ENCODE measurements at regions not wholly inside any gene's neighbourhood (a gene's known extent, or its start where the extent isn't known, plus 50 kb on each side); places are given as distances from the start of the nearest gene placed in this dataset.

- TF ChIP-seq CTCF (IDR thresholded peaks at IDR 0.05; ENCODE audit: insufficient read depth, low read depth, low read length, missing control alignments), result no peak
- no peak for DNase-seq (ENCODE audit: low read depth)
- no peak overlapping the region for H3K4me3 ChIP-seq (ENCODE audit: low read length)
These were observed 261.8 kb downstream of the GAS1 start for GRCh38 chr9:86685556-86685955.

GRCh38 chr9:86684148-86684547, 263.2 kb downstream of the GAS1 start:
- DNase-seq (ENCODE audit: low read depth), result no peak
- H3K4me3 ChIP-seq (ENCODE audit: low read length), result no peak overlapping the region
- TF ChIP-seq CTCF (IDR thresholded peaks at IDR 0.05; ENCODE audit: insufficient read depth, low read depth, low read length, missing control alignments), result no peak

- no peak for DNase-seq (ENCODE audit: low read depth)
- TF ChIP-seq CTCF (IDR thresholded peaks at IDR 0.05; ENCODE audit: insufficient read depth, low read depth, low read length, missing control alignments), result no peak
- H3K4me3 ChIP-seq (ENCODE audit: low read length), result no peak overlapping the region
These were observed 265.1 kb downstream of the GAS1 start for GRCh38 chr9:86682240-86682639.

- TF ChIP-seq CTCF (IDR thresholded peaks at IDR 0.05; ENCODE audit: insufficient read depth, low read depth, low read length, missing control alignments), result no peak
These were observed 267.4 kb downstream of the GAS1 start for GRCh38 chr9:86679909-86680308.

DNA sequence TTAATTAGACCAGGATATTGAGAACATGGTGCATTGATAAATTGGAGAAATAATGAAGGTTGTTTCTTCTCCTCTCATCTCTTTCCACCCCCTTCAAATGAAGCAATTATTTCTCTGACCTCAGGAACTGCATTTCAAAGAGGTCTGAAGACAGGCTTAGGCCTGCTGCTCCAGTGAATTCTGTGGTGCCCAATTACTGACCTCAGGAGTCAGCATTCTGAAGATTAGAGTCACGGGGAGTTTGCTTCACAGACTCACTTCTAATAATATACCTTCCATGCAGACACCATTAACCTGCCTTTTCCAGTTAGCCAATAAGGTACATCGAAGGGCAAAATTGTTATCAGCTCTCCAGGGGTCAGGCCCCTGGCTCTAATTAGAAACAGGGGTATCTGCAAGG, 270.9 kb downstream of the GAS1 start:
- TF ChIP-seq CTCF (IDR thresholded peaks at IDR 0.05; ENCODE audit: insufficient read depth, low read depth, low read length, missing control alignments), result no peak
- peak; percentile 8 for DNase-seq (ENCODE audit: low read depth)
- H3K4me3 ChIP-seq (ENCODE audit: low read length), result no peak overlapping the region

More at GRCh38 chr9:86679909-86680308, 267.4 kb downstream of the GAS1 start:
- DNase-seq (ENCODE audit: low read depth), result no peak
- no peak overlapping the region for H3K4me3 ChIP-seq (ENCODE audit: low read length)

GRCh38 chr9:86675805-86676204, 271.5 kb downstream of the GAS1 start:
- no peak for TF ChIP-seq CTCF (IDR thresholded peaks at IDR 0.05; ENCODE audit: insufficient read depth, low read depth, low read length, missing control alignments)
- DNase-seq (ENCODE audit: low read depth), result no peak
- no peak overlapping the region for H3K4me3 ChIP-seq (ENCODE audit: low read length)

GRCh38 chr9:86674487-86674886, 272.8 kb downstream of the GAS1 start:
- H3K4me3 ChIP-seq (ENCODE audit: low read length), result no peak overlapping the region
- no peak for DNase-seq (ENCODE audit: low read depth)
- TF ChIP-seq CTCF (IDR thresholded peaks at IDR 0.05; ENCODE audit: insufficient read depth, low read depth, low read length, missing control alignments), result no peak

All from epithelial cell of esophagus (primary cell).